ENCODE measurements at regions not wholly inside any gene's neighbourhood (a gene's known extent, or its start where the extent isn't known, plus 50 kb on each side); places are given as distances from the start of the nearest gene placed in this dataset.
"Not testable (repeated sequence)": the region's sequence is repeated elsewhere in the genome, so short reads cannot be mapped to it uniquely, and the experiment has no call there.

DNA sequence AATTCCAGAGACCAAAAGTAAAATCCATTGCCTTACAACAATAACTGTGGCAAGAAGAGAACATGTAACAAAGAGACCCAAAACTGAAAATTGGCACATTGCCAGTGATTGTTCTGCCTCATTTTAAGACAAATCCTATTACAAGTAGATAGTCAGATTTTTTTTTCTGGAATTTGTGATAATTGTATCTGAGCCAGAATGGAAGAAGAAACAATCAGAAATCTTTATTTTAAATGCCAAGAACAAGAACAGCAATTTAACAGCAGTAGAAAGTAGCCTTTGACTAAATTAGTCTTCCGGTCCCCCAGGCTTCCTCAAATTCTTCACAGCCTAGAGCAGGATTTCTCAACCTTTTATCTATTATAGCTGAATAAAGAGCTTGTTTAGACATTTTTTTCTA lies 106.7 kb upstream of the PTPN3 start:
- no peak for TF ChIP-seq POLR2A (IDR thresholded peaks at IDR 0.05; ENCODE audit: low read depth, low read length)
- DNase-seq (ENCODE audit: insufficient read length, low spot score) (no peak), FAIRE-seq (no peak)

DNA sequence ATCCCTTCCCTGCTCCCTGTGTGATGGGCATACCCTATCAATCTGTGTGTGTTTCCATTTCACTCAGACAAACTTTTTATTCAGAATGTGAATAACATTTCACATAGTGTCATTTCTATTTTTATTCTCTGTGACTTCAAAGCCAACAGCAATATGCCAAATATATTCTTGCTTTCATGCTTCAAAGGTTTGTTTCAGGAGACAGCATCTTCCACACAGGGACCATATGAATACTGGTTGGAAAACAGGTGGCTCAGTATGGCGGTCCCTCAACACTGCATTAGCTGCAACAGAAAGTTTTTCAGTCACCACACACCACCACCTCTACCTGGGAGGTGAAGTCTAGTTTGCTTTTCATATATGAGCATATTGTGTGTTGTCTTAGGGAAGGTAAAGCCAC lies 111.0 kb upstream of the PTPN3 start:
- DNase-seq (ENCODE audit: insufficient read length, low spot score): no peak
- FAIRE-seq: no peak
- no peak for TF ChIP-seq POLR2A (IDR thresholded peaks at IDR 0.05; ENCODE audit: low read depth, low read length)

DNA sequence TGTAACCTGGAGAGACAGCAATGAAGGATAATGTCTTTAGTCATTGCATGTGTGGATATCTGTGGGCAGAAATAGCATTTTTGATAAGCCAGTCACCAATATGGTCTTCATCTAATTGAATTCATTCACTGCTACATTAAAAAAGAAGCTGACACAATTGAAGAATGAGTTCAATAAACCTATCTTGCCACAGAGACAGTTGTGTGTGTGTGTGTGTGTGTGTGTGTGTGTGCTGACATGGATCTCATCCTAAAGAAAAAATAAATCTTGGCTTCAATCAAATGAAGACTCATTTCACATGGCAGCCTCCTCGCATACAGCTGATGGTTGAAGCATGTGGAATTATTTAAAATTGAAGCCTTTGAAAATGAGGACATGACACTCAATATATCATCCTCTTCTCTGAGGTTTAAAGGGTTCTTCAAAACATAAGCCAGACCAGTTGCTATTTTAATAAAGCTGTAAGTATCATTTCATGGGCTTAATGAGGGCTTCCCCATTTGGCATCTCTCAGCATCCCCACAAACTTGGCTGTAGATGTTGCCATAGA lies 118.5 kb upstream of the PTPN3 start:
- no peak for DNase-seq (ENCODE audit: insufficient read length, low spot score)
- FAIRE-seq: no peak
- TF ChIP-seq POLR2A (IDR thresholded peaks at IDR 0.05; ENCODE audit: low read depth, low read length): no peak

DNA sequence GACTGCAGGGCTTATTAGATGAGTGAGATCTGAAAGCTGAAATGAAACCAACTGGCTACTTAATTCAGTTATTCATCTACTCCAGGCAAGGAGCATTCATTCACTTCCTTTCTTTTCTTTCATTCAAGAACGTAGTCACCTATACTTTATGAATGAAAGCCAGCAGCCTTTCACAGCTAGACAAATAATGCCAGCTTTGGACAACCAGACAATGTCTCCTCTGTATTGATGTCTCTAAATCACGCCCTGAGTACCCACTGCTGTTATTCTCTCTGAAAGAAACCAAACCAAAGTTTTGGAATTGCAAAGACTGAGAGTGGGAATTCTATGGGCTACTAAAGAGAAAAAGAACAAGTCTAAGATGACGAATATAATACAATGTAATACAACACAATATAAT lies 121.2 kb upstream of the PTPN3 start:
- TF ChIP-seq POLR2A (IDR thresholded peaks at IDR 0.05; ENCODE audit: low read depth, low read length): no peak
- DNase-seq (ENCODE audit: insufficient read length, low spot score) (no peak), FAIRE-seq (no peak)

DNA sequence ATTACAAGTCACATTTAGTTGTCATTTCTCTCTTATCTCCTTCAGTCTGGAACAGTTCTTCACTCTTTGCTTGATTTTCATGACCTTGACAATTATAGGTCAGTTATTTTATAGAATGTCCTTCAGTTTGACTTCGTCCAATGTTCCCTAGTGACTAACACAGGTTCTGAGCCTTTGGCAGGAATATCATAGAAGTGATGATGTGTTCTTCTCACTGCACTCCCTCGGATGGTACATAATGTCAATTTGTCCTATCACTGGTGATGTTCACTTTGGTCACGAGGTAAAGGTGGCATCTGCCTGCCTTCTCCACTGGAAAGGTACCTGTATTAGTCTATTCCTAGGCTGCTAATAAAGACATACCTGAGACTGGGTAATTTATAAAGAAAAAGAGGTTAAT lies 126.0 kb upstream of the PTPN3 start:
- TF ChIP-seq POLR2A (IDR thresholded peaks at IDR 0.05; ENCODE audit: low read depth, low read length): no peak
- FAIRE-seq (no peak), DNase-seq (ENCODE audit: insufficient read length, low spot score) (no peak)

DNA sequence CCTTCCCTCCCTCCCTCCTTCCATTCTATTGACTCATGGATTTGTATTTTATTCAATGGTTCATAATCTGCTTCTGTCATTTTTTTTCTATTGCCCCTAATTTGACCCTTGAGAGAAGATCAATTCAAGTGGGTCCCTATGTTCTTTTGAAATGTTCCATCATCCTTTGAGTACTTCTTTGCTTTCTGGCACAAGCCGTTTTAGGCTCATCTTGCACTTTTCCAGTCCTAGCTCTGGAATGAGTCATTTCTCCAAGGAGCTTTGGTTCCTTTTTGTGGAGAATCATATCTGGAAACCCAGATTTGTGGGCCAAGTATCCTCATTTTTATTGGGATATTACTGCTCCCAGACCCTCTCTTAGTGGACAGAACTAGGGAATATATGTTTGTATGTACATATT lies 126.8 kb upstream of the PTPN3 start:
- DNase-seq (ENCODE audit: insufficient read length, low spot score) (no peak), FAIRE-seq (no peak)
- no peak for TF ChIP-seq POLR2A (IDR thresholded peaks at IDR 0.05; ENCODE audit: low read depth, low read length)

DNA sequence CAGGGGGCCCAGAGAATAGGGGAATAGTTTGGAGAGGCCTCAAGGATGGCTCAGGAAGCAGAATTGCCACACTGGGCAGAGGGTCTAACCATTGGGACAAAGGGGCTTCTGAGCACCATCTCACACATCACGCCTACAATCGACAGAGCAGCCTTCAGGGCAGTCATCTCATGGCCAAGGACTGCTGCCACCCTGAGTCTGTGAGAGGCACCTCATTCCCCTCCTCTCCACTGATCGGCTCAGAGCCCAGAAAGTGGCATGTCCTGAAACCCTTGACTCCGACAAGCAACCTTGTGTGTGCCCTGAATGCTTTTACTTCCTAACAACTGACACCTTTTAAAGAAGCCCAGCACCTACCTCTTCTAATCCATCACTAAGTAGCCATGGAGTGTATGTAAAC lies 128.9 kb upstream of the PTPN3 start:
- no peak for FAIRE-seq
- TF ChIP-seq POLR2A (IDR thresholded peaks at IDR 0.05; ENCODE audit: low read depth, low read length): no peak
- DNase-seq (ENCODE audit: insufficient read length, low spot score): no peak

DNA sequence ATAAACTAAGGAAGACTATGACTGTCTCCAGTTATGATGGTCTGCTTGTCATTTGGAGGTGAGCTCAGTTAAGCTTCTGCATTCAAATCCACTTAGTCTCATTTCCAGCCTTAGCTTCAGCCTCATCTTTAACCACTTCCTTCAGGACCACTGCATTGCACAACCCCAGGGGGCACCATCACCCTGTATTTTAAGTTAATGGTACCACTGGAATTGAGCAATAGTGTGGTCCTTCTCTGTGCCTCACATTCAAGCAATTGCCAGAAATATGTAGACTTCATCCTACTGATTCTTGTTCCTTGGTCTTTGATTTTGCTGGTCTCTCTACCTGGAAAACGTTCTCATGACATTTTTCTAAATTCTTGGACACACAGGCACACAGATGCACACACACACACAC lies 131.5 kb upstream of the PTPN3 start:
- FAIRE-seq (no peak), DNase-seq (ENCODE audit: insufficient read length, low spot score) (no peak)
- no peak for TF ChIP-seq POLR2A (IDR thresholded peaks at IDR 0.05; ENCODE audit: low read depth, low read length)

DNA sequence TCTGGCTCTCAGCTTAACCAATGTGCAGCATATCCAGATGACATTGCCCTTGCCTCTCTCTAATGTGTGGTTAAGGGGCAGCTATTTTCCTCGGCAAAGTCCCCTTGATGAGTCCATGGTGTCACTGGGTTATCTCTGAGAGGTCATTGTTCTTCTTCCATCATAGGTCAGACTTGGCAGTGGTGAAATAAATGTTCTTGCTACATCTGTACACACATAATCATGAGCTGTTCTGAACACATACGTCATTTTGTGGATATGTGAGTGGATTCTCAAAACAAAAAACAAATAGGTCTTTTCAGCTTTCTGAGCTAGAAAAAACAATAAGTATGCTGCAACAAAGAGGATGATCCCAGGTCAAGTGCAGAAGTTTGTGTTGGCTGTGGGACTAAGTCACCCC lies 134.7 kb upstream of the PTPN3 start:
- FAIRE-seq (no peak), DNase-seq (ENCODE audit: insufficient read length, low spot score) (no peak)
- no peak for TF ChIP-seq POLR2A (IDR thresholded peaks at IDR 0.05; ENCODE audit: low read depth, low read length)

DNA sequence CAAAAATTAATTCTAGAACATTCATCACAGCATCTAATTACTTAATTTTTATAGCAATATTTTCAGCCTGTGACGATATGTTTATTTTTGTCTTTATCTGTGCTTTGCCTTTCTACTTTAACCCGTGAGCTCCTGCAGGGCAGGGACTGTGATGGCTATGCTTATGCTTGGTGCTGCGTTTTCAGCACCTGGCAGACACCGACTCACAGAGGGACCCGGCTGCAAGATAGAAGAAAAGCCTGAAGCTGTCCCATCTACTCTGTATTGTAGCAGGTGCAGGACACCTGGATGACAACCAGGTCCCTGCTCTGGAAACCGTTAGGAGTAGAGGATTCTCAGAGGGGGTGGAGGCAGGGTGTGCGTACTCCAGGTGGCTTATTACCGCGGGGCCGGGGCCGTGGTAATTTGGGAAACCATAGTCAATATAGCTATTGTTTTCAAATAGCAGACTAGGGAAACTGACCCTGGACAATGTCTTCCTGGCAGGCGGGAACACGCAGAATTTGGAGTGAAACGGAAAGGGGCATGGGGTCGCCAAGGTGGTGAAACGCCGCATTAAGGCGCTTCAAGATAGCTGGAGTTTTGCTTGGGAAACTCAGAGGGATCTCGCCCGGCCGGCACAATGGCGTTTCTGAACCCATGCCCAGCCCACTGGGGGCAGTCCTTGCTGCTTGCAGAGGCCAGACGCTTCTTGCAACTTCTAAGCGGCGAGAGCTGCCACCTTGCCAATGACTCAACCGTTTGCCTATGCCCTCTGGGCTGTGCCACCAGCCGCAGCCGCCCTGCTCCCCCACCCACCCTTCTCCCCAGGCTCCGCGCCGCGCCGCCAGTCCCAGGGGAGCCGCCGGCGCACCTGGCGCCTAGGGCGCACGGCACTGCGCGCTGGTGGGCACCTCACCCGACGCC lies 140.1 kb upstream of the PALM2AKAP2 start:
- TF ChIP-seq POLR2A (IDR thresholded peaks at IDR 0.05; ENCODE audit: low read depth, low read length): no peak
- DNase-seq (ENCODE audit: insufficient read length, low spot score) (peak; percentile 95), FAIRE-seq (peak; percentile 11)

DNA sequence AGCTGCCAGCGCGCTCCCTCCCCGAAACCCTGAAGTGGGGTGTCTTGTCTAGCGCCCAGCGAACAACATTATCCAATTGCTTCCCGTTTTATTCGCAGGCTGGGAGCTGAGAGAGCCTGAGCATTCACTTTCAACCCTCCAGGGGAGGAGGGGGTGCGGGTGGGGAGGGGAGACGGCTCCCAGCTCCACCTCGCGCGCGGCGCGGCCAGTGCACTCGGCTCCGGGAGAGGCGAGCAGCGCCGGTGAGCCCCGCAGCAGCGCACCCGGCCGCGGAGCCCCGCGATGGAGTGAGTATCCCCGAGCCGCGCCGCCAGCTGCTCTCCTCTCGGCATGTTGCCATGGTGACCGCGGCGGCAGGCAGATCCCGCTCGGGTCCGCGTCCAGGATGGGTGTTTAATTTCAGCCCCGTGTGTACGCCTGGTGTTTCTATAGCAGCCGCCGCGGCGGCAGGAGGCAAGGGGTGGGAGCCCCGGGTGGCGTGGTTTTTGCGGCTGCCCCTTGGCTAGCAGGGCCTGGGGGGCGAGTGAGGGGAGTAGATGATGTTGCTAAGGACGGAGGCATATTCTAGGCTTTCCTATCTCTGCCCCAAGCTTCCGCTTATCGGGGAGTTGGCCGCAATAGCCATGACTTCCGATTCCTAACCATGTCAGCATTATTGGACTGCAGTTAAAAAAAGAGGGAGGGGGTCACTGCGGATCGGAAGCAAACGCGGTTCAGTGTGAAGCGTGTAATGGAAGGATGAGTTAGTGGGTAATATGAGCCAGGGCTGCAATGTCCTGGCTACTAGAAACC lies 139.2 kb upstream of the PALM2AKAP2 start:
- no peak for TF ChIP-seq POLR2A (IDR thresholded peaks at IDR 0.05; ENCODE audit: low read depth, low read length)
- FAIRE-seq: no peak
- peak; percentile 45 for DNase-seq (ENCODE audit: insufficient read length, low spot score)

DNA sequence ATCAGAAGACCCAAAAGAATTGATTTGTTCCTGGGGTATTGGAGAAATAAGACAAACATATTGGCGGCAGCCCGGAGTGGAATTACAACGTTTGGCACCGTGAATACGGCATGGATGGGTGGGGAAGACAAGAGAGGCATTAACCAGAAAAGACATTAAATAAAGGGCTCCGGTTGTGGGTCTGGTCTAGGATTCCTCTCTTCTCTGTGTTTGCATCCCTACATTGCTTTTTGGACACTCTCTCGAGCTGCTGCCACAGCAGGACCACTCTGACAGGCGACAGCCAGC lies 138.7 kb upstream of the PALM2AKAP2 start:
- TF ChIP-seq POLR2A (IDR thresholded peaks at IDR 0.05; ENCODE audit: low read depth, low read length): no peak
- FAIRE-seq: no peak
- no peak for DNase-seq (ENCODE audit: insufficient read length, low spot score)

DNA sequence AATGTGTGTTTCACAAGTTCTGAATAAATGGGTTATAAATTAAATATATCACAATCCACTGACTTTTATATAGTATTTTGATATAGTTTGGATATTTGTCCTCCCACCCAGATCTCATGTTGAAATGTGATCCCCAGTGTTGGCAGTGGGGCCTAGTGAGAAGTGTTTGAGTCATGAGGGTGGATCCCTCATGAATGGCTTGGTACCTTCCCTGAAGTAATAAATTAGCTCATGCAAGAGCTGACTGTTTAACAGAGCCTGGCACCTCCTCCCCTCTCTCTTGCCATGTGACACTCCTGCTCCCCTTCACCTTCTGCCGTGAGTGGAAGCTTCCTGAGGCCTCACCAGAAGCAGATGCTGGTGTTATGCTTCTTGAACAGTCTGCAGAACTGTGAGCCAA lies 127.9 kb upstream of the PALM2AKAP2 start:
- DNase-seq (ENCODE audit: insufficient read length, low spot score): no peak
- TF ChIP-seq POLR2A (IDR thresholded peaks at IDR 0.05; ENCODE audit: low read depth, low read length): no peak
- FAIRE-seq: peak; percentile 89

DNA sequence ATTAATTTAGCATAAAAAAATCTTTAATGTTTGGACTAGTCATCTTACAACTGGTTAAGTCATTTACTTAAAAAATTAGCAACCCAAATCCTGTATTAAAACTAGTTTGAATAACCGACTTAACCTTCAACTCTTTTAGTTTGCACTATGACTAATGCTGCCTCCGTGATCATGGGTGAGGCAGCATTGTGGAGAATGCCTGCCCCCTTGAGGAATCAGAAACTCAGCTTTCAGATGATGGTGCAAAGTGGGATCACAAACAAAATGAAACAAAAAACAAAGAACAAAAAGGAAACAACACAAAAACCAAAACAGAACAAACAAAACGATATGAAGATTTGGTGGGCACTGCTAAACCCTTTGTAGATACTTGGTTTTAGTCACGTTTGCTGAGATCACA lies 127.0 kb upstream of the PALM2AKAP2 start:
- no peak for TF ChIP-seq POLR2A (IDR thresholded peaks at IDR 0.05; ENCODE audit: low read depth, low read length)
- FAIRE-seq: peak; percentile 97
- DNase-seq (ENCODE audit: insufficient read length, low spot score): peak; percentile 47

DNA sequence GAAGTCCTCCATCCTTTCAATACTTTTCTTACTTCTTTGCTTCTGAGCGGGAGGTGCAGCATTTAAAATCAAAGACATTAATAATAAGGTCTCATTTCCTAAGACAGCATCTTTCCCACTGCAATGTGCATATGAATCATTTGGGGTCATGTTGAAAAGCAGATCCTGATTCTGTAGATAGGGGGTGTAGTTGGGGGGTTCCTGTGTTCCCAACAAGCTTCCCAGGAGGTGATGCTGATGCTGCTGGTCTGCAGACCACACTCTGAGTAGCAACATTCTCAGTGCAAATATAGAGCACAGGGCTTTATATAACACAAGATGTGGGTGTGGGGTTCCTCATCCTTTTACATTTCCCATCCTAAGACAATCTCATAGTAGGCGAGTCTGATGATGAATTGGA lies 126.5 kb upstream of the PALM2AKAP2 start:
- TF ChIP-seq POLR2A (IDR thresholded peaks at IDR 0.05; ENCODE audit: low read depth, low read length): no peak
- DNase-seq (ENCODE audit: insufficient read length, low spot score) (no peak), FAIRE-seq (no peak)

DNA sequence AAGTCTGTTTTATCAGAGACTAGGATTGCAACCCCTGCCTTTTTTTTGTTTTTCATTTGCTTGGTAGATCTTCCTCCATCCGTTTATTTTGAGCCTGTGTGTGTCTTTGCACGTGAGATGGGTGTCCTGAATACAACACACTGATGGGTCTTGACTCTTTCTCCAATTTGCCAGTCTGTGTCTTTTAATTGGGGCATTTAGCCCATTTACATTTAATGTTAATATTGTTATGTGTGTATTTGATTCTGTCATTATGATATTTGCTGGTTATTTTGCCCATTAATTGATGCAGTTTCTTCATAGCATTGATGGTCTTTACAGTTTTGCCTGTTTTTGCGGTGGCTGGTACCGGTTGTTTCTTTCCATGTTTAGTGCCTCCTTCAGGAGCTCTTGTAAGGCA lies 116.0 kb upstream of the PALM2AKAP2 start:
- FAIRE-seq; DNase-seq (ENCODE audit: insufficient read length, low spot score): not testable (repeated sequence)

DNA sequence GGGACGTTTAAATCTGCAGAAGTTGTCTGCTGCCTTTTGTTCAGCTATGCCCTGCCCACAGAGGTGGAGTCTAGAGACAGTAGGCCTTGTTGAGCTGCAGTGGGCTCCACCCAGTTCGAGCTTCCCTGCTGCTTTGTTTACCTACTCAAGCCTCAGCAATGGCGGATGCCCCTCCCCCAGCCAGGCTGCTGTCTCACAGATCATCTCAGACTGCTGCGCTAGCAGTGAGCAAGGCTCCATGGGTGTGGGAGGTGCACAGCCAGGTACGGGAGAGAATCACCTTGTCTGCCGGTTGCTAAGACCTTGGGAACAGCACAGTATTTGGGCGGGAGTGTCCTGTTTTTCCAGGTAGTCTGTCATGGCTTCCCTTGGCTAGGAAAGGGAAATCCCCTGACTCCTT lies 114.3 kb upstream of the PALM2AKAP2 start:
- not testable (repeated sequence) for FAIRE-seq

More for the DNA sequence above, 114.3 kb upstream of the PALM2AKAP2 start:
- DNase-seq (ENCODE audit: insufficient read length, low spot score): not testable (repeated sequence)

Data from H54 (cell line).